ENCODE measurements at regions not wholly inside any gene's neighbourhood (a gene's known extent, or its start where the extent isn't known, plus 50 kb on each side); places are given as distances from the start of the nearest gene placed in this dataset.

DNA sequence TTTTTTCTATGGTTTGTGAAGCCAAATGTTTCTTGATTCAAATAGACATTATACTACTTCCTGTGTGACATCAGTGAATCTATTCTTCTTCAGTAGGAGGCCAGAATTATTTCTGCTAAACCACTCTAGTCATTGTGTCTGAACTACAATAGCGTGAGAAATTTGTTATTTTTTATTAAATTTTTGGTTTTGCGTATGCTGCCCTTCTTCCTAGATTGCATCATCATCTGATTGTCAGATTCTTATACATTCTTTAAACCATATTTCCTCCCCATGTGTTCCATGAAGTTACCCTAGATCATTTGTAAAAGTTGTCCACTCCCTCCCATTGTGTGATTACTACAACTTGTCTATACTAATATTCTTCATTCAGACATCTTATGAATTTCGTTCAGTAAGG lies 187.8 kb upstream of the SPRY2 start:
- TF ChIP-seq, protein P1, sequence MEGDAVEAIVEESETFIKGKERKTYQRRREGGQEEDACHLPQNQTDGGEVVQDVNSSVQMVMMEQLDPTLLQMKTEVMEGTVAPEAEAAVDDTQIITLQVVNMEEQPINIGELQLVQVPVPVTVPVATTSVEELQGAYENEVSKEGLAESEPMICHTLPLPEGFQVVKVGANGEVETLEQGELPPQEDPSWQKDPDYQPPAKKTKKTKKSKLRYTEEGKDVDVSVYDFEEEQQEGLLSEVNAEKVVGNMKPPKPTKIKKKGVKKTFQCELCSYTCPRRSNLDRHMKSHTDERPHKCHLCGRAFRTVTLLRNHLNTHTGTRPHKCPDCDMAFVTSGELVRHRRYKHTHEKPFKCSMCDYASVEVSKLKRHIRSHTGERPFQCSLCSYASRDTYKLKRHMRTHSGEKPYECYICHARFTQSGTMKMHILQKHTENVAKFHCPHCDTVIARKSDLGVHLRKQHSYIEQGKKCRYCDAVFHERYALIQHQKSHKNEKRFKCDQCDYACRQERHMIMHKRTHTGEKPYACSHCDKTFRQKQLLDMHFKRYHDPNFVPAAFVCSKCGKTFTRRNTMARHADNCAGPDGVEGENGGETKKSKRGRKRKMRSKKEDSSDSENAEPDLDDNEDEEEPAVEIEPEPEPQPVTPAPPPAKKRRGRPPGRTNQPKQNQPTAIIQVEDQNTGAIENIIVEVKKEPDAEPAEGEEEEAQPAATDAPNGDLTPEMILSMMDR (IDR thresholded peaks at IDR 0.05; ENCODE audit: poor library complexity, severe bottlenecking): no peak
- TF ChIP-seq MXI1 (conservative IDR thresholded peaks at IDR 0.05; ENCODE audit: poor library complexity, severe bottlenecking) (no peak), EZH2 (IDR thresholded peaks at IDR 0.05; ENCODE audit: borderline replicate concordance, insufficient read depth, low read length, poor library complexity, severe bottlenecking) (no peak), EP300 (conservative IDR thresholded peaks at IDR 0.05; ENCODE audit: poor library complexity, severe bottlenecking) (no peak)
